Medulla oblongata (tissue), 1 donor: ENCODE measurements at regions not wholly inside any gene's neighbourhood (a gene's known extent, or its start where the extent isn't known, plus 50 kb on each side); places are given as distances from the start of the nearest gene placed in this dataset.
"Not testable (repeated sequence)": the region's sequence is repeated elsewhere in the genome, so short reads cannot be mapped to it uniquely, and the experiment has no call there.

ENCODE experiments used
- DNase-seq: peaks from one replicate; pipeline ENCODE4 v3.0.0-alpha.2; 2015; ENCODE audit errors: extremely low spot score

DNA sequence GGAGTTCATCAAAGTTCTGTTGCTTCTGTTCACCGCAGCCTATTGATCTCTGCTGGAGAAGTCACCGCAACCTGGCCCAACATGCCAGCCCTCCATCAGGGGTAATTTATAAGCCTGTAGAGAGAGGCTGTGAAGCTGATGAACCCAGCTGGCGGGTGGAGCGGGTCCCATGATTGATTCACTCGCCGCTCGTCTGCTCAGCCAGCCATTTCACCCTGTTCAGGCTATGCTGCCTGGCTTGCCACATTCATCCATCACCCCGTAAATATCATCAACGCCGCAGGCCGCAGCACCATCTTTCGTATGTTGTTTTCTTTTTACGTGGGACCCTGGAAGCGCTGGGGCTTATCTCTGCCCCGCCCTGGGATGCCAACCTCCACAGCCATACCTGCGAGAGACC is 116.7 kb upstream of the OPCML start:
- no peak for DNase-seq

DNA sequence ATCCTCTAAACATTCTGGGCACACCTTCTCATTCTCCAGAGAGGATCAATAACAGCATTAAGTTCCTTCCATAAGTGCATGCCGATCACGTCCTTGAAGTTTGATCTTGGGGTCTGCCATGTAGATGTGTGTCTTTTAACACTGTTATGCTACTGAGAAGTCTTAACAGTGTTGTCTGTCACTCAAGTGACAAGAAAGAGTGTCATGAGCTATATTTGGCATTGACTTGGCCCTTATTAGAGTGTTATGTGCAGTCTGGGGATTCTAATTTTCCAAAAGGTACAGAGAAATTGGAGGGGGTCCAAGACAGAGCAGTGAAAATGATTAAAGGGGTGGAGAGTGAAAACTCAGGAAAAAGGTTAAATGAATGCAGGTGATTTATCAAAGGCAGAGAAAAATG is 107.1 kb upstream of the OPCML start:
- no peak for DNase-seq

DNA sequence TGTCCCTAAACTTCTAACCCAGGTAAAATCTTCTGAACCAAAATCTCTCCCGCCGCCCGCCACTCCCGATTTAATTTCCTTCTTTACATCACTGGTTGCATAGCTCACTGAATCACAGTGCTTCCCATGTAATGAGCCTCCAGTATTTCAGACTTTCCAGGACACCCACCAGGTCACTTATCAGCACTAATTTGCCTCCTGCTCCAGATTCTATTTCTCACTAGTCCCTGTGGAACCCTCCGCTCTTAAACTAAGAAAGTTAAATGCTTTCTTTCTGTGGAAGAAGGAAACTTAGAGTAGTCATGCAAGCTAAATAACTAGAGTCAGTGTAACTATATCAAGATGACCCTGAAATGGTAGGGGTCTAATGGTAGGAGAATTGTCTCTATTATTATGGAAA is 106.6 kb upstream of the OPCML start:
- DNase-seq: no peak

DNA sequence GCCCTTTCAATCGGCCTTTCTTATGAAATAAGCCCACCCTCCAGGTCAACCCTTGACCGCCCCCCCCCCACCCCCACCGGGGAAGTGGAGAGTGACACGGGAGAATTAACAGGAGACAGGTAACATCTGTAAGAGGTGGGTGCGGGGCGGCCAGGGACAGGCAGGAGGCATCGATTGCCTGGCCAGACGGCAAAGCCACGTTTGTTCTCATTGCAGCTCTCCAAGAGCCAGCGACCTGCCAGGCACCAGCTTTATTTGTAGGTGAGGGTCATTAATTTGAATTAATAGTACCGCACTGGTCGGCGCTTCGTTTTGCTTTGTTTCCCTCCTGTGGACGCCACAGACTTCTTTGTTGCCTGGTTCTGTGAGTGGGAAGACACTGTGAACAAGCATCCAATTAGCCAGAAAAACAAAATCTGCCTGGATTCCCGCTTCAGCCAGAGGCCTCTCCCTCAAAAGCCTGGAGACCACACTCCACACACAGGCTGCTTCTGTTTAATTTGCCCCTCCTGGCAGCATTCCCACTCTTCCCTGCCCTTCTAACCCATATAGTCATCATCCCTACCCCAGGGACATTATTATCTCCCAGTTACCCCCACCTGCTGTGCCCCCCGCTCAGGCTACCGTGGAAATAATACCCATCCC is 104.5 kb upstream of the OPCML start:
- no peak for DNase-seq

DNA sequence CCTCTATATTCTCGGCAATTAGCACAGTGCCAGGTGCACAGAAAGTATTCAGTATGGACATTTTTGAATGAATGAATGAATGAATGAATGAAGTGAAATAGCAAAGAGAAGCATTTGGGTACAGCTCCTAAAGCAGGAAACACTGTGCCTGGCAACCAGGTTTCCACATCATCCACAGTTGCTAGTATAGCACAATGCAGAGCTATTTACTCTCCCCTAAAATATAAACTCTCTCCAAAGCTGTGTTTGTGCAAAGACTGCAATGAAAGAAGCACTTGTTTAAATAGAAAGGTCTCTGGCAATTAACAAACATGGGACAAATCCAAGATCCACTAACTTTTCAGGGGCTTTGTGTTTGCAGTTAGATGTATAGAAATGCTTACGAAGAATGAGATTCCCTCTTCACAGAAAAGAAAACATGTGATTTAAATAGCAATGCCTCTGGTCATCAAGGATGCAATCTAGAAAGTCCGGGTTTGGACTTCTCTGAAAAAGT is 103.0 kb upstream of the OPCML start:
- DNase-seq: no peak

DNA sequence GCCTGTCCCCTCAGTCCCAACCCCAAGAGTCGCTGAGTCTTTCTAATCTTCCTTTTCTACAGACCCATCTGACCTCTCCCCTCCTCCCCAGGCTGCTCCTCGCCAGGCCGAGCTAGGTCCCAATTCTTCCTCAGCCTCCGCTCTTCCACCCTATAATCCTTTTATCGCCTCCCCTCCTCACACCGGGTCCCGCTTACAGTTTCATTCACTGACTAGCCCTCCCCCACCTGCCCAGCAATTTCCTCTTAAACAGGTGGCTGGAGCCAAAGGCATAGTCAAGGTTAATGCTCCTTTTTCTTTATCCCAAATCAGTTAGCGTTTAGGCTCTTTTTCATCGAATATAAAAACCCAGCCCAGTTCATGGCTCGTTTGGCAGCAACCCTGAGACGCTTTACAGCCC is 96.1 kb upstream of the OPCML start:
- DNase-seq: not testable (repeated sequence)

DNA sequence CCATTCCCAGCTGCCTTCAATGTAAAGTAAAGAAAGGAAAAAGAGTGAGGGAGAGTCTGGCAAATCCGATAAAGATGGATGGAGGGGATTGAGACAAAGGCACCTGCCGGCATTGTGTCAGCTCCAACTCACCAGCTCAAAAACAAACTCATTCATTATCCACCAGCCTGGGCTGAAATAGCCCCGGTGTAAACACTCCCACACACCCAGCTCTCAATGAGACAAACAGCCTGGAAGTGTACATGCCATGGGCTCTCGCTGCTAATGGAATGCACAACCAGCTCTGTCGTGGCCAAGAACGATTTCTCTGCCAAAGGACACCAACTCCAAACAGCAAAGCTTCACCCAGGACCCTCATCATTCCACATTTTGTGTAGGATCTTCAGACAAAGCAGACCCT is 89.3 kb upstream of the OPCML start:
- DNase-seq: no peak

DNA sequence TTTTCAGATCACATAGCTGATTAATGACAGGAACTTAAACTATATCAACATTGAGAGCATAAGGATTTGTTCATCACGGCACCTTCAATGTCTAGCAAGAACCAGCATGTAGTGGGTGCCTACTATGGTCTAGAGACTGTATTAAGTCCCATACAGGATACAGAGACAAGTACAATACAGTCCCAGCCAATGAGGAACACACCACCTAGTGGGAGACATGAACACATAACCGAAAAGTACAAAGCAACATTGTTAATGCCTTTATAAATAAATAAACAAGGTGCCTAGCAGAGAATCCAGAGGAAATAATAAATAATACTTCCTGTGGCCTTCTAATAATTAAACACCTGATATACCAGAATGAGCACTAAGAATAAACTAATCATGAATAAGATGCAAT is 87.7 kb upstream of the OPCML start:
- peak; percentile 18 for DNase-seq

DNA sequence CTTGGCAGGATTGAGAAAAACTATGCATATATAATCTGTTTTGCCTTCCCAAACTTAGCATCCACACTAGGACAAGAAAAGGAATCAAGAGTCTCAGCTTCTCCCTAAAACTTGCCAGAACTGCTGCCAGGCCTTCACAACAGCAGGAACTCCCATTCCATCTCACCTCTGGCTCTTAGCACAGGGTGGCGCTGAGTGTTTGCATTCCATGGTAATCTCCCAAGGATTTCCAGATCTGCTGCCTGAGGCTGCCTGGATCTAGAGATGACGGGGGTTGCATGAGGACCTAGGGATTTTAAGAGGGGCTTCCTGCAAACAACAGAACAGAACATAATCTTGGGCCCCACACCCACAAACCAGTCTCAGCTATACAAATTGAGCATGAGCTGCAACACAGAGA is 87.1 kb upstream of the OPCML start:
- DNase-seq: no peak

DNA sequence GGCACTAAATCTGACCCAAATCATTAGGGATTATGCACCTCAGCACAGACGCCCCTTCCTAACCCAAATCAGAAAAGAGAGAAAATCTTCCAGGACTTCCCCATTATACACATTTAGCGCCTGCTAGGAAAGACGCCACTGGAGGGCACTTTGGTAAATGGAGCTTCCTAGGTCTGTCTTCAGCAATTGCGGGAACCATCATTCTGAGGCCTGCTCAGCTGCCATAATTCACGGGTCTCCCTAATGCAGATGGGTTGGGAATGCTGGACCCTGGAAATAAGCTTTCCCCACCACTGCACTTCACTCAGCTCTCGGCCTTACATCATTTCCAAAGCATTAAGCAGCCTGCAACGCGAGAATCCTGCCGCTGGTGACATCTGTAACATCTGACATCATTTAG is 86.2 kb upstream of the OPCML start:
- DNase-seq: no peak

DNA sequence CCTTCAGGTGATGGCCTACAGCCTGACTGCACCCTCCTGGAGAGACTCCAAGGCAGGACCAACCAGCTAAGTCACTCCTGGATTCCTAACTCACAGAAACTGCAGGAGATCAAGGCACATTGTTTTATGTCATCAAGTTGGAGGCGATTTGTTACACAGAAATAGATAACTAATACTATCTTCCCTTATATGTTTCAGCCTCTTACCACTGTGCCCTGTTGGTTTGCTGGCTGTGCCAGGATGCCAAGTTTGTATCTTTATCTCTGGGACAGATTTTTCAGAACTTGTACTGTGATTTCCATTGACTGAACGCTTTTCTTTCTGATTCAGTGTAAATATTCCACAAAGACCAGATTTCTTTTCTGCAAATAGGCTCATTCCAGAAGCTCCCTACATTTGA is 76.2 kb upstream of the OPCML start:
- DNase-seq: no peak

DNA sequence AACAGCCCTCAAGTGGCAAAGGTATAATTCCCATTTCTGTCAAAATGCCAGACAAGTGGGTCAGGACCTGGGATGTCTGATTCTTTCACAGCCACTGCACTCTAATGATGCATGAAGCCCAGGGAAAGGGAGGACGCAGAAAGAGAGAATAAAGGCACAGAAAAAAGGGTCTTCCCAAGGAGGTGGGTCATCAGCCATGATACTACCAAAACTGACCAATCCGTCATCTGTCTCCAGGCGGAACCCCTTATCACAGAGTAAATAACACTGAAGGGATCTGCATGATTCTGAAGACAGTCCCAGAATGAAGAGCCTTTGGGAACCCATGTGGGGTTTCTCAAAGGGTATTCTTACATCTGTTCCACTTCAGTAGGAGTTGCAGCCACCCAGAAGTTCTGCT is 73.8 kb upstream of the OPCML start:
- no peak for DNase-seq

DNA sequence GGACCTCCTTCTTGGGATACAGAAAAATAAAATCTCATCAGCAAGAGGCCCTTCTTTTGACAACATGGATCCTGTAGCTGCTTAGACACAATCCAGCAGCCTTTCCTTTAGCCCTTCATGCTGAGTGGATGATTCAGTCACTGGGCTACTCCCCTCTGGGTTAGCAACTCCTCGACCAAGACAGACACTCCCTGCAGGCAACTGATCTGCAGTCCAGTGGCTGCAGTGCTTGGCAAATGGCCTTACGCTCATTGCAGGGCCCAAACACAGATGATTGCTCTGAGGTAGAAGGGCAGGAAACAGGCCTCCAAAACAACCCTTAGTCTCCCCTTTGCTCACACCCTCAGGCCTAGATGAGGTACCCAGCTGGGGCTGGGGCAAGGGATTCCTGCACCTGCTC is 73.2 kb upstream of the OPCML start:
- DNase-seq: no peak

DNA sequence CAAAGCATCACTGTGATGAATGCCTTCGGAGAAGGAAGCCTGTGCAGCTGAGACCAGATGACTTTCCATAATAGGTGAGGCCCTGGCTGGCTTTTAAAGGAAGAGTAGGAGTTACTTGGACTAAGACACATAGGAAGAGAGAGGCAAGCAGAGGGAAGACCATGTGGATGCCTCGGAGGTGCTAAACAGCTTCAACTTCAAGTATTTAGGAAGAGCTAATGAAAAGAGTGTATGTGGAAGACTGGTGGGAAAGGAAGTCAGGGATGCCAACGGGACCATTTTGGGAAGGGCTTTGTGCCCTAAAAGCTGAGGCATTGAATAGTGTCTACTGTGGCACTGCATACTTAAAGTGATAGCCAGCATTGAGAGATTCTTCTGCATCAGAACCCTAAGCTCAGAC is 69.3 kb upstream of the OPCML start:
- DNase-seq: no peak

DNA sequence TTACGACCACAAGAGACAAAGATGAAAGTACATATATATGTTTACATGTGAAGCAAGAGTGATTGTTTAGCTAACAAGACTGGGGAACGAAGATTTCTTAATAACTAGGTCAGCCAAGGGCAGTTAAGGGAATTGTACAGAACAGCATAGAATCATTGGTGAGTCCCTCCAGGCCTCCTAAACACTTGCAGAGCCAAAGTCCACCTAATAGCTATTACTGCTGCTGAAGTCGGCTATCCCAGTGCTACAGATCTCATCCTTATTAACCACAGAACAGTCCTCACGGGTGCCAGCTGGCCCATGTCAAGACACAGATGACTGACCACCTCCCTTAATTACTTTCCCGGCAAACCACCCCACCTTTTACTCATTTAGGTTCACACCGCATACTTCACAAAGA is 68.5 kb upstream of the OPCML start:
- no peak for DNase-seq

DNA sequence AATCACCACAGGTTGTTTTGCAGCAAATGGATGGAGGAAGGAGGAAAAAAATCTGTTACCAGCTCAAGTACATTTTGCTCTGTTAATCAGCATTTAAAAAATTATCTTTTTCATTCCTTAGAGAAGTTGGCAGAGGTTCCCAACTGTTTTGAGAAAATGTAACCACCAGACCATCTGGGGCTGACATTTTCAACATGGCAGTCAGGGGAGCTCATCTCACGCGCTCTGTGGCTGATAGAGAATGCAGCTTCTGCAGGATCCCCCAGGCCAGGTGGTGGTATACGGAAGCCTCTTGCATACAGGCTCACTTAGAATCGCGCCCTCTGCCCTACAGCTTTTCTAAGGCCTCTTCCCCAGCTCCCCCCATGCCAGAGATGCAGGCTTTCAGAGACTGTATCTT is 68.0 kb upstream of the OPCML start:
- no peak for DNase-seq

DNA sequence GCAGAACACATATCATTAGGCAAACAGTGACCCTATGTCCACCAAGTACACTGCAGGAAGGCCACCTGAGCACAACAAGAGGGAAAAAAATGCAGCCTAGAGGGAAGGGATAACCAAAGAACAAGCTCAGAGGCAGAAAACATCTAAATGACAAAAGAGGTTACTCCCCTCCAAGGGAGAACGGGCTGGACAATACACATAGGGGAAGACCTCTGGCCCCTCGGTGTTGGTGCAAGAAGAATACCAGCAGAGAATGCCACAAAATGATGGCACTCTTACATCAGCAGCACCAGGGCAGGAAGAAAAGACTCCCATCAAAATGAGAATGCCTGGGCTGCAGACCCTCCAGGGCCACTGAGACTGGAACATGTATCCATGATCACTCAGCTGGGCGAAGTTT is 66.6 kb upstream of the OPCML start:
- DNase-seq: no peak

DNA sequence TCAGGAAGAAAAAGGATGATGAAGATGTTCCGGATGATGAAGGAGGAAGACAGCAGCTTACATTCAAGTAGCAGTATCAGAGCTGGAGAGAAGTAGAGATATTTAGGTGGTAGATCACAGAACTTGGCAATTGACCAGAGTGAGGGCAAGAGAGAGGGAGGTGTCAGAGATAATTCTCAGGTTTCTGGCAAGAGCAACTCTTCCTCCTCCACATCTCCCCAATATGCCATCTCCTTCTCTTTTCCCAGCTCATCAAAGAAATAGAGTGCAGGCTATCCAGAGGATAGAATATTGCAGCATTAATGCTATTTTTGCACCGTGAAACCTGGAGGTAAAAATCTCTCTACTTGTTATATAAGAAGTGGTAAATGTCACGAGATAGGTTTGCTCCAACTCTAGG is 64.9 kb upstream of the OPCML start:
- DNase-seq: no peak

DNA sequence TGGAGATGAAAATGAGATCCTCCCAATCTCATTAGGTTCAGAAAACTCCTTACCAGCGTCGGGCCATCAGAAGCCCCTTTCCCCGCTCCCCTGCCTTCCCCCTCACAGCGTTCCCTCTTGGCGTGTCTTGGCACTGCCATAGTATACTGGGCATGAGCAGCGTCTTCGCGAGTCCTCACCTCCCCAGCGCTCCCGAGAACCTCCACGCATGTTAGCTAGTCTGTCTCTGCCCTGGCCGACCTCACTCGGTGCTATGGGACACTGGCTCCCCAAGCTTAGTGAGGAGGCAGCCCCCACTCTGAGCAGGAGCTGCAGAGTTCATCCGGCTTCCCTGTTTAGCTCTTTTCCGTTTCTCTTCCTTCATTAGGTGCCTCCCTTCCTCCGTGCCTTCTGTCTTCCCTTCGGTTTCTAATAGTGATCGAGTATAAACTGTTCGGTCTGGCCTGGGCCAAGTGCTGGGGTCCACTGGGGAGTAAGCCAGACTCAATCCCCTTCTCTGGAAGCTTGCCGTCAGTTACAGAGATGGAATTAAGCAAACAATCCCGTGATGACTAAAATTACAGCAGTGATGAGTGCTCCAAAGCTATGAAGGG is 63.8 kb upstream of the OPCML start:
- DNase-seq: no peak

DNA sequence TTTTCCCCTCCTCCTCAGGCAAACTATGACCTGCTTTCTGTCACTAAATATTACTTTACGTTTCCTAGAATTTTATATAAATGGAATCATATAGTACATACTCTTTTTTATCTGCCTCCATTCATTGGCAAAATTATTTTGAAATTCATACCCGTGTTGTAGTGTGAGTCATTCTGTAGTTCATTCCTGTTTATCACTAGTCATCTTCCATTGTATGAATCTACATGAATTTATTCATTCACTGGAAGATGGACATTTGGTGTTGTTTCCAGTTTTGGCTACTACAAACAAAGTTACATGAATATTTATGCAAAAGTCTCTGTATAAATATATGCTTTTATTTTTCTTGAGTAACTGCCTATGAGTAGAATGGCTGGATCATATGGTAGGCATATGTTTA is 60.7 kb upstream of the OPCML start:
- DNase-seq: no peak

DNA sequence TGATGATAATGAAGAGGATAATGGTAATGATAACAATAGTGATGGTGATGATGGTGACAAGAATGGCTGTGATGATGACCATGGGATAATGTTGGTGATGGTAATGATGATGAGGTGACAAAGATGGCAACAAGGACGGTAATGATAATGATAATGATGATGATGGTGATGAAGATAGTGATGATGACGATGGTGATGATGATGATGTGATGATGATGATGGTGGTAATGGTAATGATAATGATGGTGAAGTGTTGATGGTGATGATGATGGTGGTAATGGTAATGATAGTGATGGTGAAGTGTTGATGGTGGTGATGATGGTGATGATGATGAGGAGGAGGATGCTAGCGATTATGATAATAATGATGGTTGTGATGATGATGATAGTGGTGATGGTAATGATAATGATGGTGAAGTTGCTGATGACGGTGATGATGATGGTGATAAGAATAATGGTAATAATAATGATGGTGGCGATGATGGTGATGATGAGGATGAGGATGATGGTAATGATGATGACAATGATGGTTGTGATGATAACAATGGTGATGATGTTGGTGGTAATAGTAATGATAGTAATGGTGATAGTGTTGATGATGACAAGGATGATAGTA is 54.7 kb upstream of the OPCML start:
- DNase-seq: no peak

DNA sequence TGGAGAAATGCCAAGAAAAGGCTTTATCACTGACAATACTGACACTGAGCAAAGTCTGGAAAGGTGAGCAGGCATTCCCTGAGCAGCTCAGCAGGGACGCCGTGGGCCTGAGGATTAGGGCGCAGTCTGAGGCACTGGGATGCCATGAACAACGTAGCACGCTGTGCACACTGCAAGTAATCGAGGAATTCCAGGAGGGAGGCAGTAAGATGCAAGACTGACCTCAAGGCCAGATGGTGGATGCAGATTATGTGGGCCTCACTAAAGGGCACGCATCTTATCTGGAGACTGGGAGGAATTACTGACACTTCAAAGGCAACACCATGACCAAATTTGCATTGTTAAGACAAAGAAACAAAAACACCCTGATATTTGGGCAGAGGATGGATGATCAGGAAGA is 50.4 kb upstream of the OPCML start:
- DNase-seq: no peak

DNA sequence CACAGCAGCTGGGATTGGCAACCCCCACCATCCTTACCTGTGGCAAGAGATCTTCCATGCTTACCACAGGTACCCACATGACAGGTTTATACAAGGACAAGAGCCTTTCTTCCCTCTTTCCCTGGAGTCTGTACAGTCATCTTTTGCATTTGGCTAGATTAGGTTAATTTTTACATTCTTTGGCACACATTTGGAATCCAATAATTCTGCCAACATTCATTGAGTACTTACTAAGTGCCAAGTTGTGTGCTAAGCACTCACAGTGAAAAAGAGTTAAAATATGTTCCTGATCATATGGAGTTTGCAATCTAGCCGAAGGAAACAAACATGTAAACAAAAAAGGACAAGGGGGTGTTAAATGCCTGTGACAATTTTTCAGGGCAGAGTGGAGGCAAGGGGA is 50.0 kb upstream of the OPCML start:
- DNase-seq: no peak
